Spleen (tissue), 11 donors: ENCODE measurements at regions not wholly inside any gene's neighbourhood (a gene's known extent, or its start where the extent isn't known, plus 50 kb on each side); places are given as distances from the start of the nearest gene placed in this dataset.

ENCODE experiments used
- DNase-seq: peaks from one replicate; pipeline ENCODE4 v3.0.0-alpha.2; 2020
- H3K27ac ChIP-seq, 8 donors: fragments of 200-600 bp; sonication (generic) in 7 of 8; 1 replicate in 4 of 8; 2 replicates in 4 of 8; pipeline versions ENCODE4 v1.5.0 to v1.8.0; 2016 to 2021; ENCODE audit warnings: inconsistent platforms in 4 of 8, mild to moderate bottlenecking in 4 of 8, moderate library complexity in 1 of 8
- H3K27me3 ChIP-seq, 7 donors: fragments of 200-600 bp; sonication (generic) in 6 of 7; replicated peaks in 1 of 7; 1 replicate in 4 of 7; 2 replicates in 3 of 7; pipeline versions ENCODE4 v1.5.0 to v1.8.0; 2016 to 2021; ENCODE audit warnings: inconsistent platforms in 3 of 7, mild to moderate bottlenecking in 1 of 7
- H3K36me3 ChIP-seq, 6 donors: fragments of 200-600 bp; sonication (generic) in 5 of 6; 1 replicate in 4 of 6; 2 replicates in 2 of 6; pipeline versions ENCODE4 v1.5.0 to v1.8.0; 2016 to 2021; ENCODE audit warnings: inconsistent platforms in 2 of 6
- H3K4me1 ChIP-seq, 6 donors: fragments of 200-600 bp; sonication (generic) in 5 of 6; 1 replicate in 3 of 6; 2 replicates in 3 of 6; pipeline versions ENCODE4 v1.5.0 to v1.8.0; 2016 to 2021; ENCODE audit warnings: inconsistent platforms in 3 of 6
- H3K4me3 ChIP-seq, 8 donors: fragments of 200-600 bp; sonication (generic) in 7 of 8; 1 replicate in 4 of 8; 2 replicates in 4 of 8; pipeline versions ENCODE4 v1.5.0 to v1.8.0; 2016 to 2021; ENCODE audit warnings: inconsistent platforms in 4 of 8, mild to moderate bottlenecking in 4 of 8, moderate library complexity in 2 of 8
- H3K9me3 ChIP-seq, 8 donors: fragments of 200-600 bp; sonication (generic) in 7 of 8; 1 replicate in 4 of 8; 2 replicates in 4 of 8; pipeline versions ENCODE4 v1.5.0 to v1.8.0; 2016 to 2021; ENCODE audit warnings: inconsistent platforms in 4 of 8
- CTCF ChIP-seq, 11 experiments: fragments of 200-600 bp in 7 of 11; fragments of 450-650 bp in 4 of 11; sonication (generic) in 4 of 11; IDR thresholded peaks in 8 of 11; conservative IDR thresholded peaks in 3 of 11; 1 replicate in 7 of 11; 2 replicates in 4 of 11; pipeline versions ENCODE4 v1.4.0 to v1.8.0; 2016 to 2021; ENCODE audit warnings: antibody characterized with exemption in 11 of 11, inconsistent platforms in 4 of 11, mild to moderate bottlenecking in 1 of 11
- POLR2A ChIP-seq, 3 donors: fragments of 450-650 bp; IDR thresholded peaks; one replicate each; pipeline ENCODE4 v1.5.1; 2017; ENCODE audit warnings: antibody characterized with exemption in 3 of 3, mild to moderate bottlenecking in 1 of 3
- POLR2AphosphoS5 ChIP-seq, 3 donors: sonication (generic); formaldehyde crosslinking; IDR thresholded peaks; one replicate each; pipeline ENCODE4 v1.5.1; 2017; ENCODE audit warnings: antibody characterized with exemption in 3 of 3
- WGBS, 5 donors: extraction: QIAGEN DNeasy Blood & Tissue Kit in 3 of 5; methylation state at CpG; one replicate each; pipeline versions ENCODE4 v1.1.5 to v1.1.7; 2013 to 2018; 5-methylcytosine and 5-hydroxymethylcytosine counted together
- intact Hi-C: fragments of 100-400 bp; cut with DNase I; formaldehyde crosslinking; loops from one replicate; pipeline ENCODE4 v1.15.0; 2023; ENCODE audit warnings: low total_unique reads
- donor health status: healthy with polysubstance abuse.
- donor health status: DM: no; HTN: no; CAD: no; lungs with moderate emphysema.
- donor health status: DM: no; HTN: no; CAD: no.
- donor health status: Bipolar disorder and iron deficiency.
- donor health status: healthy.
- donor health status: DM: no; HTN: no; CAD: no.
- donor health status: DM: yes; HTN: yes; CAD: no.

- H3K27me3 ChIP-seq, result no peaks in the 10 kb centered on the region
- 78 to 94% (median 91%) methylated on average over 6 of the region's 6 CpGs for WGBS, 5 donors
- no peak overlapping the region for H3K27ac ChIP-seq
- no peaks in the 10 kb centered on the region for H3K36me3 ChIP-seq
- TF ChIP-seq POLR2AphosphoS5 (IDR thresholded peaks at IDR 0.05) (no peak), CTCF (IDR thresholded peaks at IDR 0.05 in 8 of 11, conservative IDR thresholded peaks at IDR 0.05 in 3 of 11) (no peak), POLR2A (IDR thresholded peaks at IDR 0.05) (no peak)
- intact Hi-C loops, result no loop called here
- no peak for DNase-seq
- no peaks in the 10 kb centered on the region for H3K9me3 ChIP-seq
- H3K4me3 ChIP-seq, result no peak overlapping the region
- H3K4me1 ChIP-seq, result no peaks in the 10 kb centered on the region
Observed at GRCh38 chr11:127136438-127136837, 135.9 kb upstream of the KIRREL3 start.

DNA sequence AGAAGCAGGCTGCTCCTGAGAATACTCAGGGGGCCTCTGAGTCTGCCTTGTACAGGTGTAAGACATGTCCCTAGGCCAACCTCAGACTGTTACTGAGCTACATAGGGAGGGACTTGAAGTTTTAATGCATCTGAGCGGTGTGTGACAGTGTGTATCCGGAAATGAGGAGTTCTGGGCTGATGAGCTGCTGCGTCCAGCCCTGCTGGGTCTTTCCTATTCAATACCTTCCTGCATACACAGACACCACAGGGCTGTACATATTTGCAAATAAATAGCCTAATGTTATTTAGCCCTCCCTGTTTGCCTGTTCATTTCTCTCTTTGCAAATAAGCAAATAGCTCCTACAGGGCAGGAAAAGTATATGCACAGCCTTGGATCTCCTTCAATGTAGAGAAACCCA, 134.7 kb upstream of the KIRREL3 start:
- TF ChIP-seq CTCF (IDR thresholded peaks at IDR 0.05 in 8 of 11, conservative IDR thresholded peaks at IDR 0.05 in 3 of 11) (no peak), POLR2A (IDR thresholded peaks at IDR 0.05) (no peak), POLR2AphosphoS5 (IDR thresholded peaks at IDR 0.05) (no peak)
- H3K9me3 ChIP-seq, result no peaks in the 10 kb centered on the region
- intact Hi-C loops, result no loop called here
- H3K27ac ChIP-seq, result no peak overlapping the region
- H3K27me3 ChIP-seq, result no peaks in the 10 kb centered on the region
- WGBS, 5 donors, result 78 to 85% (median 85%) methylated on average over 3 of the region's 3 CpGs
- no peaks in the 10 kb centered on the region for H3K4me1 ChIP-seq
- H3K4me3 ChIP-seq, result no peak overlapping the region
- DNase-seq, result no peak
- no peaks in the 10 kb centered on the region for H3K36me3 ChIP-seq

- 45 to 62% (median 51%) methylated on average over 6 of the region's 6 CpGs for WGBS, 5 donors
- Histone ChIP-seq H3K27ac (no peak overlapping the region), H3K27me3 (no peaks in the 10 kb centered on the region), H3K9me3 (no peaks in the 10 kb centered on the region), H3K4me3 (no peak overlapping the region), H3K36me3 (no peaks in the 10 kb centered on the region), H3K4me1 (no peaks in the 10 kb centered on the region)
- no peak for TF ChIP-seq CTCF (IDR thresholded peaks at IDR 0.05 in 8 of 11, conservative IDR thresholded peaks at IDR 0.05 in 3 of 11)
- TF ChIP-seq POLR2AphosphoS5 (IDR thresholded peaks at IDR 0.05), result no peak
- no peak for TF ChIP-seq POLR2A (IDR thresholded peaks at IDR 0.05)
- intact Hi-C loops, result no loop called here
- DNase-seq, result no peak
Observed at GRCh38 chr11:127133061-127133460, 132.5 kb upstream of the KIRREL3 start.

DNA sequence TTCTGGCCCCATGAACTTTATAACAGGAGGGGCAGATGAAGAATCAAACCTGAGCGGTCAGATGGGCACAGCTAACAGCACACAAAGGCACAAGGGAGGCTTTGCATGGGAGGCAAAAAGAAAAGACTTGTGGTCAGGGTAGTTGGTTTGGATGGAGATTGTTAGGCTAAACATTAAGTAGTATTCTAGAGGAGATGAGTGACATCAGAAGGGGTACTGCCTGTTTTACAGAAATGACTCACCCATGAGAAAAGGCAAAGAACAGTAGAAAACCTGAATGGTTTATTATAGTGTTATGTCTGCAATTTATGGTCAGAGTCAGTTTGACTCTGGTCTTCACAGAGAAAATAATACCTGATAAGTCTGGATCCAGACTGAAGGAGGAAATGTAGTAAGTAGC, 129.8 kb upstream of the KIRREL3 start:
- Histone ChIP-seq H3K9me3 (no peaks in the 10 kb centered on the region), H3K27ac (no peak overlapping the region), H3K4me1 (no peaks in the 10 kb centered on the region), H3K27me3 (peaks cover 0 to 3% (median 0%) of the 10 kb centered on the region in 7 donors), H3K36me3 (no peaks in the 10 kb centered on the region), H3K4me3 (no peak overlapping the region)
- TF ChIP-seq POLR2AphosphoS5 (IDR thresholded peaks at IDR 0.05) (no peak), CTCF (IDR thresholded peaks at IDR 0.05 in 8 of 11, conservative IDR thresholded peaks at IDR 0.05 in 3 of 11) (no peak), POLR2A (IDR thresholded peaks at IDR 0.05) (no peak)
- DNase-seq, result no peak
- WGBS, 5 donors, result 76 to 89% (median 84%) methylated on average over 1 of the region's 1 CpG
- intact Hi-C loops, result no loop called here
